KMS-11 (cell line): ENCODE measurements at regions not wholly inside any gene's neighbourhood (a gene's known extent, or its start where the extent isn't known, plus 50 kb on each side); places are given as distances from the start of the nearest gene placed in this dataset.
"Not testable (repeated sequence)": the region's sequence is repeated elsewhere in the genome, so short reads cannot be mapped to it uniquely, and the experiment has no call there.

ENCODE experiments used
- H2AFZ ChIP-seq: fragments of 200-600 bp; sonication (generic); 2 replicates; pipeline ENCODE4 v1.6.1; 2016; ENCODE audit warnings: antibody characterized with exemption, mixed run types, low read depth
- H3K27ac ChIP-seq: fragments of 200-600 bp; sonication (generic); 2 replicates; pipeline ENCODE4 v1.6.1; 2016; ENCODE audit warnings: mild to moderate bottlenecking, mixed run types
- H3K27me3 ChIP-seq: fragments of 200-600 bp; sonication (generic); 2 replicates; pipeline ENCODE4 v1.6.1; 2017; ENCODE audit warnings: mild to moderate bottlenecking, low read depth, mixed run types, moderate library complexity; ENCODE audit not compliant: insufficient read depth
- H3K36me3 ChIP-seq: fragments of 200-600 bp; sonication (generic); 2 replicates; pipeline ENCODE4 v1.6.1; 2017; ENCODE audit warnings: mild to moderate bottlenecking, mixed run types; ENCODE audit not compliant: insufficient read depth
- H3K4me1 ChIP-seq: fragments of 200-600 bp; sonication (generic); 2 replicates; pipeline ENCODE4 v1.6.1; 2016; ENCODE audit warnings: mild to moderate bottlenecking, low read depth, mixed run types; ENCODE audit not compliant: poor library complexity, severe bottlenecking
- H3K4me2 ChIP-seq: fragments of 200-600 bp; sonication (generic); 2 replicates; pipeline ENCODE4 v1.7.0; 2016; ENCODE audit warnings: mild to moderate bottlenecking, mixed run types
- H3K4me3 ChIP-seq: fragments of 200-600 bp; sonication (generic); IDR thresholded peaks from 2 replicates; pipeline ENCODE4 v1.6.1; 2017; ENCODE audit warnings: low read depth, low read length, mixed read lengths; ENCODE audit not compliant: insufficient read depth
- H3K79me2 ChIP-seq: fragments of 200-600 bp; sonication (generic); 2 replicates; pipeline ENCODE4 v1.6.1; 2016; ENCODE audit warnings: low read depth, mixed run types; ENCODE audit not compliant: insufficient read depth
- H3K9ac ChIP-seq: fragments of 200-600 bp; sonication (generic); 2 replicates; pipeline ENCODE4 v1.6.1; 2016; ENCODE audit warnings: mild to moderate bottlenecking, mixed run types
- H4K20me1 ChIP-seq: fragments of 200-600 bp; sonication (generic); 2 replicates; pipeline ENCODE4 v1.6.1; 2016; ENCODE audit warnings: mild to moderate bottlenecking, mixed run types; ENCODE audit not compliant: insufficient read depth
- TF ChIP-seq, protein P1 (sequence below): fragments of 200-600 bp; sonication (generic); conservative IDR thresholded peaks from 2 replicates; pipeline ENCODE4 v1.6.1; 2017; ENCODE audit warnings: low read depth, mild to moderate bottlenecking, antibody characterized with exemption, low read length, moderate library complexity, mixed read lengths

DNA sequence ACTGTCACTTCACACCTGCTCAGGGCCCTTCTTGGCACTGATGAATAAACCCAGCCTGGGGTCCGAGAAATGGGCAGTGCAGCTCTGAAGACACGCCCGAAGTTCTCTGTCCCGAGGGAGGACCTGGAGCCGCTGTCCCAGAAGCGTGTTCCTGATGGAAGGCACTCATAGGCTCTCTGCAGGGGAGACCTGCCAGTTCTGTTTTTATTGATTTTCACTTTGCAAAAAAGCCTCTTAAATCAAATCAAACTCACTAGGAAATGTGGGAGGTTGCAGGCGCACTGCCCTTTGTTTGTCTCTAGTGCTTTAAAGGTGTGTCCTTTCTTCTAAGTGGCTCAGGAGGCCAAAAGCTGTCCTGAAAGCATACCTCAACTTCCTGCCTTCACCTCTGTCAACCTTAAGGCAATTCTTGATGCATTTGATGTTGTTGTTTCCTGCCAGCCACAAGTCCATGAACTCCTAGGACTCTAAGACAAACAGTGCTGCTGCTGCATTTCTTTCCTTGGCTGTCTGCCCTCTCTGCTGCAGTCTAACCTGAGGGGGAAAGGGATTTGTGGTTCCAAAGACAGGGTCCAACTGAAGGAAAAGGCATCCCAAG, 663.2 kb downstream of the UQCRFS1 start:
- TF ChIP-seq, protein P1, sequence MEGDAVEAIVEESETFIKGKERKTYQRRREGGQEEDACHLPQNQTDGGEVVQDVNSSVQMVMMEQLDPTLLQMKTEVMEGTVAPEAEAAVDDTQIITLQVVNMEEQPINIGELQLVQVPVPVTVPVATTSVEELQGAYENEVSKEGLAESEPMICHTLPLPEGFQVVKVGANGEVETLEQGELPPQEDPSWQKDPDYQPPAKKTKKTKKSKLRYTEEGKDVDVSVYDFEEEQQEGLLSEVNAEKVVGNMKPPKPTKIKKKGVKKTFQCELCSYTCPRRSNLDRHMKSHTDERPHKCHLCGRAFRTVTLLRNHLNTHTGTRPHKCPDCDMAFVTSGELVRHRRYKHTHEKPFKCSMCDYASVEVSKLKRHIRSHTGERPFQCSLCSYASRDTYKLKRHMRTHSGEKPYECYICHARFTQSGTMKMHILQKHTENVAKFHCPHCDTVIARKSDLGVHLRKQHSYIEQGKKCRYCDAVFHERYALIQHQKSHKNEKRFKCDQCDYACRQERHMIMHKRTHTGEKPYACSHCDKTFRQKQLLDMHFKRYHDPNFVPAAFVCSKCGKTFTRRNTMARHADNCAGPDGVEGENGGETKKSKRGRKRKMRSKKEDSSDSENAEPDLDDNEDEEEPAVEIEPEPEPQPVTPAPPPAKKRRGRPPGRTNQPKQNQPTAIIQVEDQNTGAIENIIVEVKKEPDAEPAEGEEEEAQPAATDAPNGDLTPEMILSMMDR = no peak
- no peaks in the 10 kb centered on the region for H3K79me2 ChIP-seq
- no peak overlapping the region for H3K27ac ChIP-seq
- no peak overlapping the region for H3K4me3 ChIP-seq
- H3K9ac ChIP-seq = no peak overlapping the region
- no peak overlapping the region for H3K4me2 ChIP-seq
- H4K20me1 ChIP-seq = no peaks in the 10 kb centered on the region
- no peaks in the 10 kb centered on the region for H3K4me1 ChIP-seq
- H2AFZ ChIP-seq = no peak overlapping the region
- H3K36me3 ChIP-seq = no peaks in the 10 kb centered on the region
- H3K27me3 ChIP-seq = no peaks in the 10 kb centered on the region

DNA sequence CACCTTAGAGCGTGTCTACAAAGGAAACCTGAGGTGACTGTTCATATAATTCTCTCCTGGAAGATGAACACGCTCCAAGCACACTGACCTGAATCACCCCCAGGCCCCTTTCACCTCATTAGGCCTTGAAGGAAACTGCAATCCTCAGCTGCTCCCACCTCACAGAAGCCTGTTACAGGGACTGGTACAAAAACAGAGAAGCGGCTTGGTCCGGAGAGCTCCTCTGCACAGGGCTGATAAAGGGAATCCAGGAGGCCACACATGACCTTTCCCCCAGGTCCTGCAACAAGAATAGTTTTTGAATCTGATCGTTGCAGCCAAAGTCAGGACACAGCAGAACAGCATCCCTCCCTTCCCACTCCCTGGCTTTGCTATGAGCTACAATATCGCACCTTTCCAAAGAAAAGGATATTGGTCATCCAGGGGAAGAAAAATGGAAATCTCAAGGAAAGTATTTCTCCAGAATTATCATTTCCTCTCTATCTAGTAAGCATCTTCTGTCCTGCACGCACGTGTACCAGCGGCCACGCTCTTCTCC, 666.7 kb downstream of the UQCRFS1 start:
- H3K27ac ChIP-seq = no peak overlapping the region
- no peaks in the 10 kb centered on the region for H3K36me3 ChIP-seq
- no peak overlapping the region for H3K9ac ChIP-seq
- no peak overlapping the region for H3K4me3 ChIP-seq
- TF ChIP-seq, protein P1 = no peak
- H3K79me2 ChIP-seq = no peaks in the 10 kb centered on the region
- H4K20me1 ChIP-seq = no peaks in the 10 kb centered on the region
- no peak overlapping the region for H3K4me2 ChIP-seq
- no peaks in the 10 kb centered on the region for H3K4me1 ChIP-seq
- no peaks in the 10 kb centered on the region for H3K27me3 ChIP-seq
- no peak overlapping the region for H2AFZ ChIP-seq

DNA sequence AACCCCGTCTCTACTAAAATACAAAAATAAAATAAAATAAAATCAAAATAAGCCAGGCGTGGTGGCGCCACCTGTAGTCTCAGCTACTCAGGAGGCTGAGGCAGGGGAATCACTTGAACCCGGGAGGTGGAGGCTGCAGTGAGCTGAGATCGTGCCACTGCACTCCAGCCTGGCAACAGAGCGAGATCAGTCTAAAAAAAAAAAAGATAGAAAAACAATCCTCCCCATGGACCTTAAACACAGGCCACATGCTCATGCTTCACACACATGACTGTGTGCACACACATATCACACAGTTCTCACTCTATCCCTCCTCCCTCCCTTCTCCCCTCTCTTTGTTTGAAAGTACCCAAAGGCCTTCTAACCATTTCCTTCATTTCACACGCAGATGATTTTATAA, 667.6 kb downstream of the UQCRFS1 start:
- not testable (repeated sequence) for H3K36me3 ChIP-seq, H3K4me3 ChIP-seq, H3K4me1 ChIP-seq, H4K20me1 ChIP-seq, H3K9ac ChIP-seq, H2AFZ ChIP-seq, H3K27ac ChIP-seq, H3K4me2 ChIP-seq, H3K79me2 ChIP-seq, H3K27me3 ChIP-seq

DNA sequence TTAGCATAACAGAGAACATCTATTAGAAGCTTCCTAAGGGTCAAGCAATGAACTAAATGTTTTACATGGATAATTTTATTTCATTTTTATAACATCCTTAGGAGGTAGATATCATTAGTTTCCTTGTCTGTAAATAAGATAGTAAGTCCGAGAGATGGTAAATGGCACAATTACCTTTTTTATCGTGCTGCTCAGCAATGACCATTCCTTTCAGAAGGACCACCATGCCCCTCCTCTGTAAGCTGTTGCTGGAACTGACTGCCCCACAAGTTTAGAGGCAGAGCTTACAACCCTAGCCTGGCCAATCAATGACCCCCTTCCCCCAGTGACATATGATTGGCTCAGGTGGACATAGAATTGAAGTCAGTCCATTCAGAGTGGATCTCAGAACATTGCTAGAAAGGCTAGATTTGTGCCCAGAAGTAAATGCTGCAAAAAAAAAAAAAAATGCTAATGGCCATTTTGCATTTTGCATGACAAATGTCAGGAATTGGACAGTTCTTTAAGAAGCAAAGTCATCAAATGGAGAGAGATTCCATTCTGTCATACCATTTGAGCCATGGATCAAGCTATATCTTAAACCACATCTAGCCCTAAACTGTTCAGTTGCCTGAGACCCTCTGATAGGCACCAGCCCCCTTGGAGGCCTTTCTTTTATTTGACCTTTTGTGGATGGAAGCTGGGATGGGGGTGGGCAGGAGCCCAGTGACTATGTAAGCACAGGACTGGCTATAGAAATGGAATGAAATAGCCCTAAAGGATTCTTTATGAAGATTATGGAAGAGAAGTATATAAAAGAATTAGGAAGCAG, 668.3 kb downstream of the UQCRFS1 start:
- no peaks in the 10 kb centered on the region for H3K79me2 ChIP-seq
- no peak overlapping the region for H3K4me2 ChIP-seq

More for the DNA sequence above, 668.3 kb downstream of the UQCRFS1 start:
- no peak overlapping the region for H2AFZ ChIP-seq
- H4K20me1 ChIP-seq = no peaks in the 10 kb centered on the region
- H3K9ac ChIP-seq = no peak overlapping the region
- H3K4me1 ChIP-seq = no peaks in the 10 kb centered on the region
- H3K36me3 ChIP-seq = no peaks in the 10 kb centered on the region
- H3K27me3 ChIP-seq = no peaks in the 10 kb centered on the region
- H3K27ac ChIP-seq = no peak overlapping the region
- TF ChIP-seq, protein P1 = no peak
- no peak overlapping the region for H3K4me3 ChIP-seq
